Epithelial cell of esophagus (primary cell): ENCODE measurements at regions not wholly inside any gene's neighbourhood (a gene's known extent, or its start where the extent isn't known, plus 50 kb on each side); places are given as distances from the start of the nearest gene placed in this dataset.

Experiments
- DNase-seq: peaks from one replicate; pipeline ENCODE4 v3.0.0; 2010; ENCODE audit warnings: low read depth
- H3K4me3 ChIP-seq: 2 replicates; pipeline ENCODE4 v1.5.1; 2011; ENCODE audit warnings: mild to moderate bottlenecking, low read length, control low read depth
- TF ChIP-seq, protein P1 (sequence below): IDR thresholded peaks from 2 replicates; pipeline ENCODE4 v1.5.1; 2011; ENCODE audit warnings: low read depth, mild to moderate bottlenecking, low read length, control low read depth, inconsistent platforms; ENCODE audit not compliant: insufficient read depth; ENCODE audit errors: missing control alignments

GRCh38 chr13:50322006-50322405, 306.8 kb downstream of the KCNRG start:
- no peak overlapping the region for H3K4me3 ChIP-seq
- DNase-seq: no peak
- TF ChIP-seq, protein P1, sequence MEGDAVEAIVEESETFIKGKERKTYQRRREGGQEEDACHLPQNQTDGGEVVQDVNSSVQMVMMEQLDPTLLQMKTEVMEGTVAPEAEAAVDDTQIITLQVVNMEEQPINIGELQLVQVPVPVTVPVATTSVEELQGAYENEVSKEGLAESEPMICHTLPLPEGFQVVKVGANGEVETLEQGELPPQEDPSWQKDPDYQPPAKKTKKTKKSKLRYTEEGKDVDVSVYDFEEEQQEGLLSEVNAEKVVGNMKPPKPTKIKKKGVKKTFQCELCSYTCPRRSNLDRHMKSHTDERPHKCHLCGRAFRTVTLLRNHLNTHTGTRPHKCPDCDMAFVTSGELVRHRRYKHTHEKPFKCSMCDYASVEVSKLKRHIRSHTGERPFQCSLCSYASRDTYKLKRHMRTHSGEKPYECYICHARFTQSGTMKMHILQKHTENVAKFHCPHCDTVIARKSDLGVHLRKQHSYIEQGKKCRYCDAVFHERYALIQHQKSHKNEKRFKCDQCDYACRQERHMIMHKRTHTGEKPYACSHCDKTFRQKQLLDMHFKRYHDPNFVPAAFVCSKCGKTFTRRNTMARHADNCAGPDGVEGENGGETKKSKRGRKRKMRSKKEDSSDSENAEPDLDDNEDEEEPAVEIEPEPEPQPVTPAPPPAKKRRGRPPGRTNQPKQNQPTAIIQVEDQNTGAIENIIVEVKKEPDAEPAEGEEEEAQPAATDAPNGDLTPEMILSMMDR: no peak

DNA sequence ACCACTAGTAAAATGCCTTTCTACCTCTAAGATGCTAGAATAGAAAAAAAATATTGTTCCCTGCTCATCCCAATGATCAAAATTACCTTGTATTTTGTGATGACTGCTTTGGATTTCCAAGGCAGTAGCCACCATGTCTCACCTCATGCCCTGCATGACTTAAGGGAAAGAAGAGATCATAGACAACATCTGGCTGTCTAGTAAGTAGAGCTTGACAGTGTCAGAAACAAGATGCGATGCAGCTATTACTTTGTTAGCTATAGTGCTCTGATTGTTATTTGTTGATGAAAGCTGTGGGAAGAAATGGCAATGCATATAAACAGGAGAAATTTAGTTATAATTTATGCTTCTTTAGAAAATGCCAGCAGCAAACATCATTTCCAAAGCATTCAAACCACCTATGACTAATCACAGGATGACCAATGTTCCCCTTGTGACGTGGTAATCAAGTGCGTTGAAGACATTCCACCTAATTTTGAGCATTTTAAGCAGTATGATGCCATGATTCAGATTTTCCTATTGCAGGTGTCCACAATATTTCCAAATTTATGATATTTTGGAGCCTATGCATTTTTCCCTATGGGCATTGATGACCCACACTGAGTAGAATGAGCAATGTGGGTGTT, 308.3 kb downstream of the KCNRG start:
- TF ChIP-seq, protein P1: no peak
- peak; percentile 81 for DNase-seq
- no peak overlapping the region for H3K4me3 ChIP-seq

GRCh38 chr13:50326271-50326670, 311.0 kb downstream of the KCNRG start:
- H3K4me3 ChIP-seq: no peak overlapping the region
- DNase-seq: no peak
- TF ChIP-seq, protein P1: no peak

- no peak for DNase-seq
- H3K4me3 ChIP-seq: no peak overlapping the region
- TF ChIP-seq, protein P1: no peak
Measured at GRCh38 chr13:50326811-50327210, 311.6 kb downstream of the KCNRG start.

GRCh38 chr13:50334115-50334778, 319.0 kb downstream of the KCNRG start:
- H3K4me3 ChIP-seq: no peak overlapping the region
- DNase-seq: no peak
- TF ChIP-seq, protein P1: no peak

DNA sequence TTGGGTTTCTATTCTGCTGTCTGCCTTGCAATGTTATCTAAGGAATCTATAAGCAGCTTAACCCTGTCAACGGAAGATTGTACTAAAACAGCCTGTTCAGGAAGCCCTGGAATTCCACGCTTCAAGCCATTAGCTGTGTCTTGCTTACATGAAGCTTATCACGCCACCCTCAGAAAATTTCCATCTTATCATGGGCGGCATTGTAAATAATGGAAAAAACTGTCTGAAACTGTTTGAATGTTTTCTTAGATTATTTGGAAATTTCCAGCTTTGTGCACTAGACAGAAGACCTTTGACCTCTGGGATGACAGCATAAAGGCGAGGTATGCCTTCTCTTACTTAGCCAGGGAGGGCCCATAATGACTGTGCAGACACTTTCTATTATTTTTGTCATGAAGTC, 319.7 kb downstream of the KCNRG start:
- DNase-seq: no peak

More for the DNA sequence above, 319.7 kb downstream of the KCNRG start:
- no peak overlapping the region for H3K4me3 ChIP-seq
- TF ChIP-seq, protein P1: no peak
